ENCODE measurements at regions not wholly inside any gene's neighbourhood (a gene's known extent, or its start where the extent isn't known, plus 50 kb on each side); places are given as distances from the start of the nearest gene placed in this dataset.

DNA sequence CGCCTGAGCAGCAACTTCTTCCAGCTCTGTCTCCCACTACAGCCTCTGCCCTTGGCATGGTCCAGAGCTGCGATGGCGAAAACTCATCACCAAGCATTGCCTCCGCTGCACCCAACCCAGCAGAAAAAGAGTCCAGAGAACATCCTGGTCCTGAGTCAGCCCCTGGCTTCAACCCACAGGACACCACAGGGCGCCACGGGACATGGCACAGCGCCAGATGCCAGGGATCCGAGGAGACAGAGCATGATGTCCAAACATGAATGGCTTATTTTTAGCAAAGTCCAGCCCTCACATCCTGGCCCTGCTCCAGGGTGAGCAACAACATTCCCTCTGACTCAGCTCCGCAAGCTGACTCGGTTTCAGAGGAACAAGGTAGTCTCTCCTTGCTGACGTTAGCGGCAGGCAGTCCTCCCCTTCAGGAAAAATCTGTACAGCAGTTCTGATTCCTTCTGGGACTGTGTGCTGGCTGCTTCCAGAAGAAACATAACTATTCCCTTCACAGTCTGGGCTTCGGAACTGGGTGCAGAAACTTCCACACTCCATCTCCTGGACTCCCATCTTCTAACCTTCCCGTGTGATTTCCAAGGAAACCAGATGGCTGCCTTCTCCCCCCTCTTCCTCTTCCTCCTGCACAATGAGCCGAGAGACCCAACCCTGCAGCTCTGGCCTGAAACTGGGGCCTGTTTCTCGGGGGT, 131.3 kb downstream of the TOMM20 start (continued):
- TF ChIP-seq ZBTB10 (CRISPR knock-in tag; IDR thresholded peaks at IDR 0.05; ENCODE audit: borderline replicate concordance), result no peak
- no peak for TF ChIP-seq MXD4 (CRISPR knock-in tag; IDR thresholded peaks at IDR 0.05)
- TF ChIP-seq KDM5B (CRISPR knock-in tag; IDR thresholded peaks at IDR 0.05; ENCODE audit: borderline replicate concordance), result peak; percentile 7; the same call in 1 of the 2 replicates
- no peak for TF ChIP-seq ZNF207 (IDR thresholded peaks at IDR 0.05; ENCODE audit: borderline replicate concordance)
- TF ChIP-seq, protein P1, sequence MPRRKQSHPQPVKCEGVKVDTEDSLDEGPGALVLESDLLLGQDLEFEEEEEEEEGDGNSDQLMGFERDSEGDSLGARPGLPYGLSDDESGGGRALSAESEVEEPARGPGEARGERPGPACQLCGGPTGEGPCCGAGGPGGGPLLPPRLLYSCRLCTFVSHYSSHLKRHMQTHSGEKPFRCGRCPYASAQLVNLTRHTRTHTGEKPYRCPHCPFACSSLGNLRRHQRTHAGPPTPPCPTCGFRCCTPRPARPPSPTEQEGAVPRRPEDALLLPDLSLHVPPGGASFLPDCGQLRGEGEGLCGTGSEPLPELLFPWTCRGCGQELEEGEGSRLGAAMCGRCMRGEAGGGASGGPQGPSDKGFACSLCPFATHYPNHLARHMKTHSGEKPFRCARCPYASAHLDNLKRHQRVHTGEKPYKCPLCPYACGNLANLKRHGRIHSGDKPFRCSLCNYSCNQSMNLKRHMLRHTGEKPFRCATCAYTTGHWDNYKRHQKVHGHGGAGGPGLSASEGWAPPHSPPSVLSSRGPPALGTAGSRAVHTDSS (CRISPR knock-in tag; conservative IDR thresholded peaks at IDR 0.05), result no peak
- 0 out of 2 replicates have a peak, but pooled peaks have one; percentile 56 for TF ChIP-seq ZNF772 (CRISPR knock-in tag; IDR thresholded peaks at IDR 0.05)
- TF ChIP-seq SALL2 (CRISPR knock-in tag; IDR thresholded peaks at IDR 0.05), result peak; percentile 54; the same call in 1 of the 2 replicates
- TF ChIP-seq ZBTB46 (CRISPR knock-in tag; IDR thresholded peaks at IDR 0.05; ENCODE audit: borderline replicate concordance), result no peak
- TF ChIP-seq, protein P2, sequence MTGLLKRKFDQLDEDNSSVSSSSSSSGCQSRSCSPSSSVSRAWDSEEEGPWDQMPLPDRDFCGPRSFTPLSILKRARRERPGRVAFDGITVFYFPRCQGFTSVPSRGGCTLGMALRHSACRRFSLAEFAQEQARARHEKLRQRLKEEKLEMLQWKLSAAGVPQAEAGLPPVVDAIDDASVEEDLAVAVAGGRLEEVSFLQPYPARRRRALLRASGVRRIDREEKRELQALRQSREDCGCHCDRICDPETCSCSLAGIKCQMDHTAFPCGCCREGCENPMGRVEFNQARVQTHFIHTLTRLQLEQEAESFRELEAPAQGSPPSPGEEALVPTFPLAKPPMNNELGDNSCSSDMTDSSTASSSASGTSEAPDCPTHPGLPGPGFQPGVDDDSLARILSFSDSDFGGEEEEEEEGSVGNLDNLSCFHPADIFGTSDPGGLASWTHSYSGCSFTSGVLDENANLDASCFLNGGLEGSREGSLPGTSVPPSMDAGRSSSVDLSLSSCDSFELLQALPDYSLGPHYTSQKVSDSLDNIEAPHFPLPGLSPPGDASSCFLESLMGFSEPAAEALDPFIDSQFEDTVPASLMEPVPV (CRISPR knock-in tag; IDR thresholded peaks at IDR 0.05), result no peak; the same call in 1 of the 2 replicates
- TF ChIP-seq AFF4 (CRISPR knock-in tag; IDR thresholded peaks at IDR 0.05), result peak; percentile 74; the same call in 1 of the 2 replicates
- TF ChIP-seq NFE2L2 (IDR thresholded peaks at IDR 0.05; ENCODE audit: low read length), result 0 out of 2 replicates have a peak, but pooled peaks have one; percentile 12
- TF ChIP-seq ZBTB20 (CRISPR knock-in tag; IDR thresholded peaks at IDR 0.05; ENCODE audit: borderline replicate concordance, low read depth), result peak; percentile 84
- TF ChIP-seq TCF7L2 (IDR thresholded peaks at IDR 0.05; ENCODE audit: low read depth, low read length), result no peak
- no peak; the same call in 1 of the 2 replicates for TF ChIP-seq GTF3A (CRISPR knock-in tag; conservative IDR thresholded peaks at IDR 0.05)
- TF ChIP-seq ZNF672 (CRISPR knock-in tag; IDR thresholded peaks at IDR 0.05), result no peak
